Spleen (tissue), 11 donors: ENCODE measurements at regions not wholly inside any gene's neighbourhood (a gene's known extent, or its start where the extent isn't known, plus 50 kb on each side); places are given as distances from the start of the nearest gene placed in this dataset.

ENCODE experiments used
- DNase-seq: peaks from one replicate; pipeline ENCODE4 v3.0.0-alpha.2; 2020
- H3K27ac ChIP-seq, 8 donors: fragments of 200-600 bp; sonication (generic) in 7 of 8; 1 replicate in 4 of 8; 2 replicates in 4 of 8; pipeline versions ENCODE4 v1.5.0 to v1.8.0; 2016 to 2021; ENCODE audit warnings: inconsistent platforms in 4 of 8, mild to moderate bottlenecking in 4 of 8, moderate library complexity in 1 of 8
- H3K27me3 ChIP-seq, 7 donors: fragments of 200-600 bp; sonication (generic) in 6 of 7; replicated peaks in 1 of 7; 1 replicate in 4 of 7; 2 replicates in 3 of 7; pipeline versions ENCODE4 v1.5.0 to v1.8.0; 2016 to 2021; ENCODE audit warnings: inconsistent platforms in 3 of 7, mild to moderate bottlenecking in 1 of 7
- H3K36me3 ChIP-seq, 6 donors: fragments of 200-600 bp; sonication (generic) in 5 of 6; 1 replicate in 4 of 6; 2 replicates in 2 of 6; pipeline versions ENCODE4 v1.5.0 to v1.8.0; 2016 to 2021; ENCODE audit warnings: inconsistent platforms in 2 of 6
- H3K4me1 ChIP-seq, 6 donors: fragments of 200-600 bp; sonication (generic) in 5 of 6; 1 replicate in 3 of 6; 2 replicates in 3 of 6; pipeline versions ENCODE4 v1.5.0 to v1.8.0; 2016 to 2021; ENCODE audit warnings: inconsistent platforms in 3 of 6
- H3K4me3 ChIP-seq, 8 donors: fragments of 200-600 bp; sonication (generic) in 7 of 8; 1 replicate in 4 of 8; 2 replicates in 4 of 8; pipeline versions ENCODE4 v1.5.0 to v1.8.0; 2016 to 2021; ENCODE audit warnings: inconsistent platforms in 4 of 8, mild to moderate bottlenecking in 4 of 8, moderate library complexity in 2 of 8
- H3K9me3 ChIP-seq, 8 donors: fragments of 200-600 bp; sonication (generic) in 7 of 8; 1 replicate in 4 of 8; 2 replicates in 4 of 8; pipeline versions ENCODE4 v1.5.0 to v1.8.0; 2016 to 2021; ENCODE audit warnings: inconsistent platforms in 4 of 8
- CTCF ChIP-seq, 11 experiments: fragments of 200-600 bp in 7 of 11; fragments of 450-650 bp in 4 of 11; sonication (generic) in 4 of 11; IDR thresholded peaks in 8 of 11; conservative IDR thresholded peaks in 3 of 11; 1 replicate in 7 of 11; 2 replicates in 4 of 11; pipeline versions ENCODE4 v1.4.0 to v1.8.0; 2016 to 2021; ENCODE audit warnings: antibody characterized with exemption in 11 of 11, inconsistent platforms in 4 of 11, mild to moderate bottlenecking in 1 of 11
- POLR2A ChIP-seq, 3 donors: fragments of 450-650 bp; IDR thresholded peaks; one replicate each; pipeline ENCODE4 v1.5.1; 2017; ENCODE audit warnings: antibody characterized with exemption in 3 of 3, mild to moderate bottlenecking in 1 of 3
- POLR2AphosphoS5 ChIP-seq, 3 donors: sonication (generic); formaldehyde crosslinking; IDR thresholded peaks; one replicate each; pipeline ENCODE4 v1.5.1; 2017; ENCODE audit warnings: antibody characterized with exemption in 3 of 3
- WGBS, 5 donors: extraction: QIAGEN DNeasy Blood & Tissue Kit in 3 of 5; methylation state at CpG; one replicate each; pipeline versions ENCODE4 v1.1.5 to v1.1.7; 2013 to 2018; 5-methylcytosine and 5-hydroxymethylcytosine counted together
- intact Hi-C: fragments of 100-400 bp; cut with DNase I; formaldehyde crosslinking; loops from one replicate; pipeline ENCODE4 v1.15.0; 2023; ENCODE audit warnings: low total_unique reads
- donor health status: healthy with polysubstance abuse.
- donor health status: DM: no; HTN: no; CAD: no; lungs with moderate emphysema.
- donor health status: DM: no; HTN: no; CAD: no.
- donor health status: Bipolar disorder and iron deficiency.
- donor health status: healthy.
- donor health status: DM: no; HTN: no; CAD: no.
- donor health status: DM: yes; HTN: yes; CAD: no.

DNA sequence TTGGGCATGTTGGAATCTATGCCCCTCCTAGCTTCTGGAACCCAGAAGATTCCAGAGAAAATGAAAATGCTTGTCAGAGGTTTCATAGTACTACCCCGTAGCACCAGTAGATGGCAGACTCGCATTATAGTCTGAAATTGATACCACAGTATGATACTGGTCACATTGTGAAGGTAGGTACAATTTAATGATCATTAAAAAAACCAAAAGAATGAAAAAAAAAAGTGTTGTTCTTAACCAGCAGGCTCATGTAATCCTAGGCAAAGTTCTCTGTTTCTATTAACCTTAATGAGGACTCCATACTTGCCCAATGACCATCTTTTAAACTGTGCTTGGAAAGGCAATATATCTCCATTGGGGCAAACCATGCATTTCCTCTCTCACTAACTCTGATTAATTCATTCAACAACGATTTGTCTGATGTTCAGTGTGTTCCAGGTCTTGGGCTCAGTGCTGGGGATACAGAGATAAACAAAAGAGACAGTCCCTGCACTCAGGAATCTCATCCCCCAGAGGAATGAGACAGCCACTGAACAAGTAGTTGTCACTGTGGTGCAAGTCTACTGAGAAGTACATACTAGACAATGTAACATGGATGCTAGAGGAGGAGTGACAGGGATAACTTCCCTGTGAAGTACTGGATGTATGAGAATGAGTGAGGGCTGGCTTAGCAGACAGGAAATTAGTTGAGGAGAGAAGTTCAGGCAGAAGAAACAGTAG, 223.5 kb upstream of the PHYHIPL start:
- H3K36me3 ChIP-seq = no peaks in the 10 kb centered on the region
- DNase-seq = no peak
- peaks cover 0 to 6% (median 0%) of the 10 kb centered on the region in 6 donors for H3K4me1 ChIP-seq
- peak overlapping the region in 4 of 8 donors; percentile 5 to 37 (median 28) for H3K27ac ChIP-seq
- TF ChIP-seq POLR2A (IDR thresholded peaks at IDR 0.05) (no peak), CTCF (IDR thresholded peaks at IDR 0.05 in 8 of 11, conservative IDR thresholded peaks at IDR 0.05 in 3 of 11) (peak; percentile 7 to 67 (median 54))
- H3K27me3 ChIP-seq = no peaks in the 10 kb centered on the region
- intact Hi-C loops = no loop called here
- H3K4me3 ChIP-seq = no peak overlapping the region
- 2 to 9% (median 4%) methylated on average over 3 of the region's 3 CpGs for WGBS, 5 donors
- no peaks in the 10 kb centered on the region for H3K9me3 ChIP-seq

DNA sequence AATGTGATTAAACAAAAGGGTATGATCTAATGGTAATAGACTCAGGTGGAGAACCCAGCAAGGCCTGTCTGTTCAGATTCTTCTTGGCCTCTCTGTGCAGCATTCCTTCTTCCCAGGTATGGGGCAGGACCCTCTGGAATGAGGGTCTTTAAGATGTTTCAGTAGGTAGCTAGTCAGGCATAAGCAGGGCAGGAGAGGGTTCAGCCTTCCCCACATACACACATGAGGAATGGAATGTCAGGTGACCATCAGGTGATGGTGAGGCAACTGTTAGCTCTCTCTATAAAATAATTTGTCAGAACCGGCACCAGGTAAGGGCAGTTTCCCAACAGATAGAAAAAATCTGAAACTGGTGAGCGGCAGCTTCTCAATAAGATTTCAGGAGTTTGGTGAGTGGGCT, 222.3 kb upstream of the PHYHIPL start:
- H3K27me3 ChIP-seq = no peaks in the 10 kb centered on the region
- no peak overlapping the region for H3K4me3 ChIP-seq
- no peak for TF ChIP-seq POLR2AphosphoS5 (IDR thresholded peaks at IDR 0.05)
- TF ChIP-seq CTCF (IDR thresholded peaks at IDR 0.05 in 8 of 11, conservative IDR thresholded peaks at IDR 0.05 in 3 of 11) = no peak
- TF ChIP-seq POLR2A (IDR thresholded peaks at IDR 0.05) = no peak
- H3K9me3 ChIP-seq = no peaks in the 10 kb centered on the region
- no peak for DNase-seq
- 87 to 98% (median 94%) methylated on average over 2 of the region's 2 CpGs for WGBS, 5 donors
- intact Hi-C loops = no loop called here
- H3K36me3 ChIP-seq = no peaks in the 10 kb centered on the region
- no peak overlapping the region for H3K27ac ChIP-seq
- peaks cover 0 to 6% (median 0%) of the 10 kb centered on the region in 6 donors for H3K4me1 ChIP-seq

DNA sequence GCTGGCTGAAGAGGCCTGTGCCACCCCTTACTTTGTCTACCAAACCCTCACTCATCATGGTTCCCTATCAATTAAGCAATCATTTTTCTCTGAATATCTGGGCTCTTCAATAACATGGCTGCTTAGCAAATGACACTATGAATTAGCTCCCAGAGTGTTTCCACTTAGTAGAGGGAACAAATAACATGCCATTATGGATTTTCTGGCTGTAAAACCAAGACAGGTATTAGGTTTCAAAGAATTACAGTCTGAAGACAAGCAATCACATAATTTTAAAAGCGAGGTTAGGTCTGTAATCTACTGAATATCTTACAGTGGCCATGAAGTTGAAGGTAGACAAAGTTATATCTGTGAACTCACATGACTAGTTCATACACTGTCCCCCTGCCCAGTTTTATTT, 220.8 kb upstream of the PHYHIPL start:
- no peak overlapping the region for H3K4me3 ChIP-seq
- TF ChIP-seq CTCF (IDR thresholded peaks at IDR 0.05 in 8 of 11, conservative IDR thresholded peaks at IDR 0.05 in 3 of 11) (no peak), POLR2A (IDR thresholded peaks at IDR 0.05) (no peak), POLR2AphosphoS5 (IDR thresholded peaks at IDR 0.05) (no peak)

DNA sequence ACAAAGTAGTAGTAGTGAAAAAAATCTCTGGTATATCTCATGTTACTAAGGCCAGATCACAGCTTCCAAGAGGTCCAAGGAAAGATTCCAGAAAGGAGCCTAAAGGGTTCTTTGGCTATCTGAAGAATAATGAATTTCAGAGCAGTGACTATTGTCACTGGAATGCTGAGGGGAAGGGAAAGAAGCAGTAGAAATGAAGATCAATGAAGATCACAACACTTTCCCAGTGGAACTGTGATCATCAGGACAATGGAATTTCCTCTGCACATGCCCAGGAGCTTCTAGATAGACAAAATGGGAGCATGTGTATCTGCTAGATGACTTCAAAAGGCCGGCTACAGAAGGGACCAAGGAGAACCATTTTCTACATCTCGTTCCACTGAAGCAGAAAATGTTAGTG, 219.5 kb upstream of the PHYHIPL start:
- H3K27ac ChIP-seq = no peak overlapping the region
- H3K4me3 ChIP-seq = no peak overlapping the region
- TF ChIP-seq POLR2AphosphoS5 (IDR thresholded peaks at IDR 0.05) = no peak
- intact Hi-C loops = no loop called here
- H3K4me1 ChIP-seq = peaks cover 0 to 6% (median 0%) of the 10 kb centered on the region in 6 donors
- no peaks in the 10 kb centered on the region for H3K36me3 ChIP-seq
- H3K27me3 ChIP-seq = no peaks in the 10 kb centered on the region
- DNase-seq = no peak
- no peaks in the 10 kb centered on the region for H3K9me3 ChIP-seq
- 83 to 90% (median 87%) methylated on average over 2 of the region's 2 CpGs for WGBS, 5 donors

More for the DNA sequence above, 220.8 kb upstream of the PHYHIPL start:
- 82 to 95% (median 88%) methylated on average over 1 of the region's 1 CpG for WGBS, 5 donors
- H3K4me1 ChIP-seq = peaks cover 0 to 6% (median 0%) of the 10 kb centered on the region in 6 donors
- H3K36me3 ChIP-seq = no peaks in the 10 kb centered on the region
- no peak for DNase-seq
- H3K9me3 ChIP-seq = no peaks in the 10 kb centered on the region
- intact Hi-C loops = no loop called here
- no peak overlapping the region for H3K27ac ChIP-seq
- H3K27me3 ChIP-seq = no peaks in the 10 kb centered on the region
